PC-3 (cell line): ENCODE measurements at regions not wholly inside any gene's neighbourhood (a gene's known extent, or its start where the extent isn't known, plus 50 kb on each side); places are given as distances from the start of the nearest gene placed in this dataset.
"Not testable (repeated sequence)": the region's sequence is repeated elsewhere in the genome, so short reads cannot be mapped to it uniquely, and the experiment has no call there.

Experiments used
- ATAC-seq: fragments of 200-7000 bp; cut with Tn5 transposase; 2 replicates; pipeline ENCODE4 v1.9.1; 2020; ENCODE audit warnings: mild to moderate bottlenecking, moderate library complexity
- BruUV-seq: library from RNA; stranded (reverse); fragments of 400-500 nt; replicated peaks from 2 replicates; lab custom pipeline; 2021; lab: Mats Ljungman, UMichigan
- CTCF ChIA-PET: fragments of 300-600 bp; sonication (Branson Sonifier 250); formaldehyde crosslinking; loops from one replicate; lab custom pipeline; 2022; ENCODE audit warnings: antibody characterized with exemption; lab: Charles Lee
- POLR2A ChIA-PET: fragments of 300-600 bp; sonication (Branson Sonifier 250); formaldehyde crosslinking; loops from one replicate; lab custom pipeline; 2022; ENCODE audit warnings: antibody characterized with exemption; ENCODE audit not compliant: unreplicated experiment; lab: Charles Lee
- DNase-seq: peaks from one replicate; pipeline ENCODE4 v3.0.0-alpha.2; 2015
- H2AFZ ChIP-seq: fragments of 300-600 bp; sonication (generic); 2 replicates; pipeline ENCODE4 v1.6.0; 2016; ENCODE audit warnings: antibody characterized with exemption, low read length
- H3F3A ChIP-seq: fragments of 300-600 bp; sonication (generic); one replicate; pipeline ENCODE4 v1.6.0; 2017; ENCODE audit warnings: antibody characterized with exemption, low read length, control low read depth, mild to moderate bottlenecking; ENCODE audit not compliant: unreplicated experiment
- H3K27ac ChIP-seq: fragments of 300-600 bp; sonication (generic); 2 replicates; pipeline ENCODE4 v1.5.1; 2016; ENCODE audit warnings: mild to moderate bottlenecking, low read length
- H3K27me3 ChIP-seq: fragments of 300-600 bp; sonication (generic); 2 replicates; pipeline ENCODE4 v1.6.1; 2016; ENCODE audit warnings: low read length, mixed read lengths
- H3K36me3 ChIP-seq: fragments of 300-600 bp; sonication (generic); 2 replicates; pipeline ENCODE4 v1.6.1; 2016; ENCODE audit warnings: low read depth, mixed run types, low read length, mixed read lengths
- H3K4me1 ChIP-seq: fragments of 300-600 bp; sonication (generic); 2 replicates; pipeline ENCODE4 v1.5.1; 2016; ENCODE audit warnings: low read length; ENCODE audit not compliant: insufficient read depth
- H3K4me2 ChIP-seq: fragments of 300-600 bp; sonication (generic); 2 replicates; pipeline ENCODE4 v1.6.0; 2016; ENCODE audit warnings: low read length
- H3K4me3 ChIP-seq: fragments of 300-600 bp; sonication (generic); 2 replicates; pipeline ENCODE4 v1.5.1; 2016; ENCODE audit warnings: mild to moderate bottlenecking, low read length, mixed read lengths
- H3K79me2 ChIP-seq: fragments of 300-600 bp; sonication (generic); 2 replicates; pipeline ENCODE4 v1.6.1; 2017; ENCODE audit warnings: low read length, mixed read lengths
- H3K9ac ChIP-seq: fragments of 300-600 bp; sonication (generic); 2 replicates; pipeline ENCODE4 v1.6.0; 2016; ENCODE audit warnings: mild to moderate bottlenecking, low read length
- H3K9me2 ChIP-seq: fragments of 300-600 bp; sonication (generic); replicated peaks from 2 replicates; pipeline ENCODE4 v1.6.1; 2016; ENCODE audit warnings: mixed run types, low read length, mixed read lengths
- H3K9me3 ChIP-seq: fragments of 300-600 bp; sonication (generic); 2 replicates; pipeline ENCODE4 v1.6.1; 2016; ENCODE audit warnings: low read length, mixed read lengths
- H4K20me1 ChIP-seq: fragments of 300-600 bp; sonication (generic); 2 replicates; pipeline ENCODE4 v1.6.1; 2016; ENCODE audit warnings: low read length, mixed read lengths
- intact Hi-C: fragments of 100-400 bp; cut with micrococcal nuclease; formaldehyde crosslinking; loops from 2 replicates; pipeline ENCODE4 v1.9.0; 2023

GRCh38 chr16:29348748-29349147 lies 57.8 kb downstream of the NPIPB11 start:
- BruUV-seq, H3K9me3 ChIP-seq, H3K4me1 ChIP-seq, H3K36me3 ChIP-seq, ATAC-seq, H3K27me3 ChIP-seq, H3K27ac ChIP-seq, CTCF ChIA-PET, H3K9ac ChIP-seq, DNase-seq, H2AFZ ChIP-seq, H3K79me2 ChIP-seq, H4K20me1 ChIP-seq, H3F3A ChIP-seq, intact Hi-C loops, H3K4me2 ChIP-seq, H3K4me3 ChIP-seq, H3K9me2 ChIP-seq, POLR2A ChIA-PET: not testable (repeated sequence)

GRCh38 chr16:29348123-29348690 lies 58.3 kb downstream of the NPIPB11 start:
- H3F3A ChIP-seq, H3K4me1 ChIP-seq, H3K27ac ChIP-seq, H3K4me2 ChIP-seq, CTCF ChIA-PET, H3K27me3 ChIP-seq, H3K9me3 ChIP-seq, ATAC-seq, DNase-seq, H4K20me1 ChIP-seq, H2AFZ ChIP-seq, BruUV-seq, H3K79me2 ChIP-seq, H3K36me3 ChIP-seq, H3K9ac ChIP-seq, POLR2A ChIA-PET, H3K4me3 ChIP-seq, H3K9me2 ChIP-seq, intact Hi-C loops: not testable (repeated sequence)

- H4K20me1 ChIP-seq, H3K4me1 ChIP-seq, DNase-seq, H3K9ac ChIP-seq, H3K9me2 ChIP-seq, H3K36me3 ChIP-seq, H3K79me2 ChIP-seq, H3F3A ChIP-seq, ATAC-seq, H3K9me3 ChIP-seq, POLR2A ChIA-PET, H3K27me3 ChIP-seq, intact Hi-C loops, H3K4me3 ChIP-seq, H3K27ac ChIP-seq, H3K4me2 ChIP-seq, H2AFZ ChIP-seq, CTCF ChIA-PET, BruUV-seq: not testable (repeated sequence)
These were observed 59.5 kb downstream of the NPIPB11 start for GRCh38 chr16:29346796-29347580.

- DNase-seq, H3K9ac ChIP-seq, H3F3A ChIP-seq, intact Hi-C loops, CTCF ChIA-PET, H3K4me3 ChIP-seq, H3K36me3 ChIP-seq, H4K20me1 ChIP-seq, POLR2A ChIA-PET, H3K9me2 ChIP-seq, H3K27ac ChIP-seq, H3K9me3 ChIP-seq, H3K27me3 ChIP-seq, H3K4me1 ChIP-seq, BruUV-seq, H3K4me2 ChIP-seq, ATAC-seq, H2AFZ ChIP-seq, H3K79me2 ChIP-seq: not testable (repeated sequence)
These were observed 60.3 kb downstream of the NPIPB11 start for GRCh38 chr16:29346203-29346602.

GRCh38 chr16:29342937-29343336 lies 63.6 kb downstream of the NPIPB11 start:
- H4K20me1 ChIP-seq, H3K4me1 ChIP-seq, H3K4me2 ChIP-seq, H3K27me3 ChIP-seq, BruUV-seq, H3K27ac ChIP-seq, H3K9me3 ChIP-seq, POLR2A ChIA-PET, H3K9ac ChIP-seq, H3K9me2 ChIP-seq, H3K79me2 ChIP-seq, intact Hi-C loops, CTCF ChIA-PET, H3K4me3 ChIP-seq, H2AFZ ChIP-seq, H3K36me3 ChIP-seq, H3F3A ChIP-seq, DNase-seq: not testable (repeated sequence)
- peak; percentile 84 for ATAC-seq

GRCh38 chr16:29340779-29341438 lies 65.6 kb downstream of the NPIPB11 start:
- not testable (repeated sequence) for BruUV-seq, H3K9ac ChIP-seq

More at GRCh38 chr16:29340779-29341438, 65.6 kb downstream of the NPIPB11 start:
- intact Hi-C loops, H3K79me2 ChIP-seq, H3K27me3 ChIP-seq, H3K27ac ChIP-seq, H3K9me2 ChIP-seq, H3K4me2 ChIP-seq, H3K4me3 ChIP-seq, H2AFZ ChIP-seq, H3K36me3 ChIP-seq, CTCF ChIA-PET, H3K9me3 ChIP-seq, DNase-seq, H3K4me1 ChIP-seq, POLR2A ChIA-PET, ATAC-seq, H3F3A ChIP-seq, H4K20me1 ChIP-seq: not testable (repeated sequence)
